HCT116 (cell line): ENCODE measurements at regions not wholly inside any gene's neighbourhood (a gene's known extent, or its start where the extent isn't known, plus 50 kb on each side); places are given as distances from the start of the nearest gene placed in this dataset.

ENCODE experiments used
- ATAC-seq: fragments of 200-7000 bp; cut with Tn5 transposase; 2 replicates; pipeline ENCODE4 v1.9.1; 2020; ENCODE audit warnings: mild to moderate bottlenecking, moderate library complexity
- BruUV-seq: library from RNA; stranded (reverse); fragments of 400-500 nt; replicated peaks from 2 replicates; lab custom pipeline; 2021; lab: Mats Ljungman, UMichigan
- CTCF ChIA-PET: fragments of 300-600 bp; sonication (Branson Sonifier 250); formaldehyde crosslinking; loops from one replicate; lab custom pipeline; 2021; ENCODE audit warnings: antibody characterized with exemption; lab: Charles Lee
- POLR2A ChIA-PET: fragments of 300-600, 350-600 bp; sonication (Branson Sonifier 250); formaldehyde crosslinking; loops from one replicate; lab custom pipeline; 2021; ENCODE audit warnings: antibody characterized with exemption; lab: Charles Lee
- RAD21 ChIA-PET, 2 experiments: fragments of 300-600 bp; sonication (Branson Sonifier 250); formaldehyde crosslinking; loops; one replicate each; lab custom pipeline; 2023; ENCODE audit warnings: low total read pairs in 2 of 2; ENCODE audit not compliant: uncharacterized antibody in 2 of 2, unreplicated experiment in 2 of 2, low non-redundant PET in 1 of 2; lab: Charles Lee
- DNase-seq: peaks from one replicate; pipeline ENCODE4 v3.0.0-alpha.2; 2010; ENCODE audit warnings: low read depth, low spot score
- H2AFZ ChIP-seq: fragments of 200-600 bp; shearing (Covaris generic), sonication (generic); 2 replicates; pipeline ENCODE4 v1.6.1; 2017; ENCODE audit warnings: low read depth, mixed run types, mixed read lengths, antibody characterized with exemption, low read length; ENCODE audit not compliant: poor library complexity, severe bottlenecking
- H3K27ac ChIP-seq: 2 replicates; pipeline ENCODE4 v1.5.1; 2012; ENCODE audit warnings: low read depth, low read length
- H3K27me3 ChIP-seq: fragments of 200-600 bp; sonication (generic); 2 replicates; pipeline ENCODE4 v1.6.1; 2016; ENCODE audit warnings: mixed run types, low read length, mixed read lengths; ENCODE audit not compliant: insufficient read depth
- H3K36me3 ChIP-seq, 2 experiments: fragments of 200-500 bp in 1 of 2; fragments of 200-600 bp in 1 of 2; sonication (Bioruptor generic) in 1 of 2; sonication (generic) in 1 of 2; 2 replicates each; pipeline versions ENCODE4 v1.5.1 to v1.6.1; 2014 to 2016; ENCODE audit warnings: low read length in 2 of 2, inconsistent platforms in 1 of 2, mixed read lengths in 1 of 2, mixed run types in 1 of 2; ENCODE audit not compliant: insufficient read depth in 2 of 2, control insufficient read depth in 1 of 2
- H3K4me1 ChIP-seq, 2 experiments: fragments of 200-600 bp in 1 of 2; sonication (generic) in 1 of 2; 2 replicates each; pipeline versions ENCODE4 v1.5.1 to v1.6.1; 2012 to 2017; ENCODE audit warnings: low read length in 2 of 2, inconsistent platforms in 1 of 2, mild to moderate bottlenecking in 1 of 2, mixed read lengths in 1 of 2, mixed run types in 1 of 2, moderate library complexity in 1 of 2; ENCODE audit not compliant: insufficient read depth in 2 of 2, control insufficient read depth in 1 of 2
- H3K4me2 ChIP-seq: fragments of 200-600 bp; sonication (generic); 2 replicates; pipeline ENCODE4 v1.6.1; 2017; ENCODE audit warnings: mixed run types, low read length, mixed read lengths
- H3K4me3 ChIP-seq, 2 experiments: fragments of 200-600 bp in 1 of 2; sonication (generic) in 1 of 2; replicated peaks in 1 of 2; 2 replicates each; pipeline ENCODE4 v1.5.1; 2011 to 2016; ENCODE audit warnings: low read length in 2 of 2, control low read depth in 1 of 2, low read depth in 1 of 2, mild to moderate bottlenecking in 1 of 2, mixed read lengths in 1 of 2, mixed run types in 1 of 2
- H3K79me2 ChIP-seq: fragments of 200-600 bp; sonication (generic); 2 replicates; pipeline ENCODE4 v1.6.1; 2017; ENCODE audit warnings: mild to moderate bottlenecking, mixed run types, low read length, moderate library complexity, mixed read lengths; ENCODE audit not compliant: insufficient read depth
- H3K9ac ChIP-seq: fragments of 200-600 bp; sonication (generic); 2 replicates; pipeline ENCODE4 v1.6.1; 2016; ENCODE audit warnings: low read length, mixed read lengths
- H3K9me2 ChIP-seq: fragments of 200-600 bp; sonication (generic), shearing (Covaris generic); 2 replicates; pipeline ENCODE4 v1.6.1; 2017; ENCODE audit warnings: mixed run types, mild to moderate bottlenecking, moderate library complexity; ENCODE audit not compliant: insufficient read depth
- H3K9me3 ChIP-seq, 2 experiments: fragments of 200-500 bp in 1 of 2; fragments of 200-600 bp in 1 of 2; sonication (Bioruptor generic) in 1 of 2; sonication (generic) in 1 of 2; 2 replicates each; pipeline ENCODE4 v1.6.1; 2014 to 2017; ENCODE audit warnings: low read length in 2 of 2, mixed read lengths in 2 of 2, inconsistent platforms in 1 of 2, low read depth in 1 of 2, mild to moderate bottlenecking in 1 of 2, mixed run types in 1 of 2, moderate library complexity in 1 of 2; ENCODE audit not compliant: control insufficient read depth in 1 of 2, insufficient read depth in 1 of 2
- H4K20me1 ChIP-seq: fragments of 200-600 bp; sonication (generic), shearing (Covaris generic); 2 replicates; pipeline ENCODE4 v1.6.1; 2017; ENCODE audit warnings: mixed run types, mild to moderate bottlenecking, moderate library complexity; ENCODE audit not compliant: insufficient read depth
- CBX3 ChIP-seq: IDR thresholded peaks from 2 replicates; pipeline ENCODE4 v1.6.1; 2012; ENCODE audit warnings: low read depth
- CEBPB ChIP-seq: IDR thresholded peaks from 2 replicates; pipeline ENCODE4 v1.6.1; 2012; ENCODE audit warnings: low read depth
- EGR1 ChIP-seq: IDR thresholded peaks from 2 replicates; pipeline ENCODE4 v1.6.1; 2012; ENCODE audit warnings: low read depth
- EZH2phosphoT487 ChIP-seq: fragments of 200-600 bp; IDR thresholded peaks from 2 replicates; pipeline ENCODE4 v1.6.1; 2018; ENCODE audit warnings: antibody characterized with exemption, borderline replicate concordance
- FOSL1 ChIP-seq: IDR thresholded peaks from 2 replicates; pipeline ENCODE4 v1.6.1; 2012; ENCODE audit warnings: low read depth
- JUND ChIP-seq: IDR thresholded peaks from 2 replicates; pipeline ENCODE4 v1.6.1; 2012
- POLR2A ChIP-seq: IDR thresholded peaks from 2 replicates; pipeline ENCODE4 v1.7.0; 2011; ENCODE audit warnings: borderline replicate concordance; ENCODE audit not compliant: insufficient read depth, insufficient read length; ENCODE audit errors: extremely low read depth
- POLR2AphosphoS5 ChIP-seq: IDR thresholded peaks from 2 replicates; pipeline ENCODE4 v1.6.1; 2011; ENCODE audit warnings: mild to moderate bottlenecking, low read depth, low read length, moderate library complexity
- SIN3A ChIP-seq: IDR thresholded peaks from 2 replicates; pipeline ENCODE4 v1.6.1; 2012; ENCODE audit warnings: low read depth
- SP1 ChIP-seq: IDR thresholded peaks from 2 replicates; pipeline ENCODE4 v1.6.1; 2012; ENCODE audit warnings: low read depth
- SRF ChIP-seq: IDR thresholded peaks from 2 replicates; pipeline ENCODE4 v1.6.1; 2012; ENCODE audit warnings: low read depth
- TCF7L2 ChIP-seq: IDR thresholded peaks from 2 replicates; pipeline ENCODE4 v1.7.0; 2011; ENCODE audit warnings: borderline replicate concordance, inconsistent platforms; ENCODE audit not compliant: insufficient read depth, insufficient read length; ENCODE audit errors: extremely low read depth
- YY1 ChIP-seq: IDR thresholded peaks from 2 replicates; pipeline ENCODE4 v1.6.1; 2011; ENCODE audit warnings: low read length, low read depth, moderate library complexity, mild to moderate bottlenecking; ENCODE audit not compliant: insufficient replicate concordance; ENCODE audit errors: extremely low read depth
- ZFX ChIP-seq: fragments of 450-650 bp; IDR thresholded peaks from 2 replicates; pipeline ENCODE4 v1.6.1; 2017
- ZNF274 ChIP-seq: fragments of 200-500 bp; sonication (Bioruptor generic); IDR thresholded peaks from 2 replicates; pipeline ENCODE4 v1.6.1; 2014; ENCODE audit warnings: mild to moderate bottlenecking, low read depth, low read length, inconsistent platforms
- intact Hi-C: fragments of 100-400 bp; cut with micrococcal nuclease; formaldehyde crosslinking; loops from 2 replicates; pipeline ENCODE4 v1.10.0; 2022
- TF ChIP-seq, protein P1 (sequence below), 3 experiments: fragments of 200-600 bp in 1 of 3; sonication (generic) in 1 of 3; IDR thresholded peaks in 2 of 3; conservative IDR thresholded peaks in 1 of 3; 2 replicates each; pipeline ENCODE4 v1.5.1; 2012 to 2017; ENCODE audit warnings: low read depth in 2 of 3, low read length in 2 of 3, antibody characterized with exemption in 1 of 3, borderline replicate concordance in 1 of 3, control low read depth in 1 of 3, mild to moderate bottlenecking in 1 of 3, mixed read lengths in 1 of 3, mixed run types in 1 of 3, moderate library complexity in 1 of 3; ENCODE audit not compliant: insufficient read depth in 1 of 3
- TF ChIP-seq, protein P2 (sequence below): IDR thresholded peaks from 2 replicates; pipeline ENCODE4 v1.6.1; 2011; ENCODE audit warnings: mild to moderate bottlenecking, low read length, moderate library complexity; ENCODE audit not compliant: insufficient replicate concordance; ENCODE audit errors: extremely low read depth
- TF ChIP-seq, protein P3 (sequence below): IDR thresholded peaks from 2 replicates; pipeline ENCODE4 v1.6.1; 2012
- TF ChIP-seq, protein P4 (sequence below): IDR thresholded peaks from 2 replicates; pipeline ENCODE4 v1.6.1; 2012; ENCODE audit warnings: low read depth

DNA sequence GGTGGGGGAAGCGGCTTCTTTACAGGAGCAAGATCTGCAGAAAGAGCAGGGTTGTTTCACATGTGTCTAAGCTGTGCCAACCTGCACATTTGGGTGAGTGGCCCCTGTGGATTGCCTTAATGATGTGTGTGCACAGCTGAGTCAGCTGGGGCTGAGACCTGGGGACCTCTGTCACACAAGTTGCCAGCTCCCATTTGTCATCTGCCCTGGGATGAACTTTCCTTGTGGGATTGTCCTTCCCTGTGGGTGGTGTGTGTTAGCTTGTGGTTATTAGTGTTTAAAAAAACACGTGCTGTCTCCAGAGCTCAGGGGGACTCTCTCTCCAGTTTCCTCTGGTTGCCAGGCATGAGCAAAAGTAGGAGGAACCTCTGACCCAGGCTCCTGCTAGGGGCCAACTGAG is 400.5 kb upstream of the CCL2 start:
- no peaks in the 10 kb centered on the region for H3K9me2 ChIP-seq
- no peaks in the 10 kb centered on the region for H3K27me3 ChIP-seq
- no peak overlapping the region for H2AFZ ChIP-seq
- no peaks in the 10 kb centered on the region for H4K20me1 ChIP-seq
- no peak overlapping the region for H3K4me3 ChIP-seq
- ATAC-seq (no peak), DNase-seq (no peak)
- H3K79me2 ChIP-seq, result no peaks in the 10 kb centered on the region
- peaks cover 0 to 8% of the 10 kb centered on the region in 2 experiments; a peak in 1 of 4 replicates for H3K9me3 ChIP-seq
- no peak overlapping the region for H3K9ac ChIP-seq
- ChIA-PET CTCF (no interaction called here), POLR2A (no interaction called here)
- TF ChIP-seq ZFX (no peak), EGR1 (no peak), EZH2phosphoT487 (no peak), POLR2AphosphoS5 (no peak), CEBPB (no peak), TCF7L2 (no peak), ZNF274 (no peak), JUND (no peak), FOSL1 (no peak), SP1 (no peak), YY1 (no peak), POLR2A (no peak), SRF (no peak), SIN3A (no peak), CBX3 (no peak)
- TF ChIP-seq, protein P1, sequence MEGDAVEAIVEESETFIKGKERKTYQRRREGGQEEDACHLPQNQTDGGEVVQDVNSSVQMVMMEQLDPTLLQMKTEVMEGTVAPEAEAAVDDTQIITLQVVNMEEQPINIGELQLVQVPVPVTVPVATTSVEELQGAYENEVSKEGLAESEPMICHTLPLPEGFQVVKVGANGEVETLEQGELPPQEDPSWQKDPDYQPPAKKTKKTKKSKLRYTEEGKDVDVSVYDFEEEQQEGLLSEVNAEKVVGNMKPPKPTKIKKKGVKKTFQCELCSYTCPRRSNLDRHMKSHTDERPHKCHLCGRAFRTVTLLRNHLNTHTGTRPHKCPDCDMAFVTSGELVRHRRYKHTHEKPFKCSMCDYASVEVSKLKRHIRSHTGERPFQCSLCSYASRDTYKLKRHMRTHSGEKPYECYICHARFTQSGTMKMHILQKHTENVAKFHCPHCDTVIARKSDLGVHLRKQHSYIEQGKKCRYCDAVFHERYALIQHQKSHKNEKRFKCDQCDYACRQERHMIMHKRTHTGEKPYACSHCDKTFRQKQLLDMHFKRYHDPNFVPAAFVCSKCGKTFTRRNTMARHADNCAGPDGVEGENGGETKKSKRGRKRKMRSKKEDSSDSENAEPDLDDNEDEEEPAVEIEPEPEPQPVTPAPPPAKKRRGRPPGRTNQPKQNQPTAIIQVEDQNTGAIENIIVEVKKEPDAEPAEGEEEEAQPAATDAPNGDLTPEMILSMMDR (IDR thresholded peaks at IDR 0.05 in 2 of 3, conservative IDR thresholded peaks at IDR 0.05 in 1 of 3; ENCODE audit: borderline replicate concordance in 1 of 3, insufficient read depth in 1 of 3, low read depth in 2 of 3, low read length in 2 of 3), result no peak
- TF ChIP-seq, protein P2, sequence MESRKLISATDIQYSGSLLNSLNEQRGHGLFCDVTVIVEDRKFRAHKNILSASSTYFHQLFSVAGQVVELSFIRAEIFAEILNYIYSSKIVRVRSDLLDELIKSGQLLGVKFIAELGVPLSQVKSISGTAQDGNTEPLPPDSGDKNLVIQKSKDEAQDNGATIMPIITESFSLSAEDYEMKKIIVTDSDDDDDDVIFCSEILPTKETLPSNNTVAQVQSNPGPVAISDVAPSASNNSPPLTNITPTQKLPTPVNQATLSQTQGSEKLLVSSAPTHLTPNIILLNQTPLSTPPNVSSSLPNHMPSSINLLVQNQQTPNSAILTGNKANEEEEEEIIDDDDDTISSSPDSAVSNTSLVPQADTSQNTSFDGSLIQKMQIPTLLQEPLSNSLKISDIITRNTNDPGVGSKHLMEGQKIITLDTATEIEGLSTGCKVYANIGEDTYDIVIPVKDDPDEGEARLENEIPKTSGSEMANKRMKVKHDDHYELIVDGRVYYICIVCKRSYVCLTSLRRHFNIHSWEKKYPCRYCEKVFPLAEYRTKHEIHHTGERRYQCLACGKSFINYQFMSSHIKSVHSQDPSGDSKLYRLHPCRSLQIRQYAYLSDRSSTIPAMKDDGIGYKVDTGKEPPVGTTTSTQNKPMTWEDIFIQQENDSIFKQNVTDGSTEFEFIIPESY, result no peak
- TF ChIP-seq, protein P3, sequence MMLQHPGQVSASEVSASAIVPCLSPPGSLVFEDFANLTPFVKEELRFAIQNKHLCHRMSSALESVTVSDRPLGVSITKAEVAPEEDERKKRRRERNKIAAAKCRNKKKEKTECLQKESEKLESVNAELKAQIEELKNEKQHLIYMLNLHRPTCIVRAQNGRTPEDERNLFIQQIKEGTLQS, result no peak
- TF ChIP-seq, protein P4, sequence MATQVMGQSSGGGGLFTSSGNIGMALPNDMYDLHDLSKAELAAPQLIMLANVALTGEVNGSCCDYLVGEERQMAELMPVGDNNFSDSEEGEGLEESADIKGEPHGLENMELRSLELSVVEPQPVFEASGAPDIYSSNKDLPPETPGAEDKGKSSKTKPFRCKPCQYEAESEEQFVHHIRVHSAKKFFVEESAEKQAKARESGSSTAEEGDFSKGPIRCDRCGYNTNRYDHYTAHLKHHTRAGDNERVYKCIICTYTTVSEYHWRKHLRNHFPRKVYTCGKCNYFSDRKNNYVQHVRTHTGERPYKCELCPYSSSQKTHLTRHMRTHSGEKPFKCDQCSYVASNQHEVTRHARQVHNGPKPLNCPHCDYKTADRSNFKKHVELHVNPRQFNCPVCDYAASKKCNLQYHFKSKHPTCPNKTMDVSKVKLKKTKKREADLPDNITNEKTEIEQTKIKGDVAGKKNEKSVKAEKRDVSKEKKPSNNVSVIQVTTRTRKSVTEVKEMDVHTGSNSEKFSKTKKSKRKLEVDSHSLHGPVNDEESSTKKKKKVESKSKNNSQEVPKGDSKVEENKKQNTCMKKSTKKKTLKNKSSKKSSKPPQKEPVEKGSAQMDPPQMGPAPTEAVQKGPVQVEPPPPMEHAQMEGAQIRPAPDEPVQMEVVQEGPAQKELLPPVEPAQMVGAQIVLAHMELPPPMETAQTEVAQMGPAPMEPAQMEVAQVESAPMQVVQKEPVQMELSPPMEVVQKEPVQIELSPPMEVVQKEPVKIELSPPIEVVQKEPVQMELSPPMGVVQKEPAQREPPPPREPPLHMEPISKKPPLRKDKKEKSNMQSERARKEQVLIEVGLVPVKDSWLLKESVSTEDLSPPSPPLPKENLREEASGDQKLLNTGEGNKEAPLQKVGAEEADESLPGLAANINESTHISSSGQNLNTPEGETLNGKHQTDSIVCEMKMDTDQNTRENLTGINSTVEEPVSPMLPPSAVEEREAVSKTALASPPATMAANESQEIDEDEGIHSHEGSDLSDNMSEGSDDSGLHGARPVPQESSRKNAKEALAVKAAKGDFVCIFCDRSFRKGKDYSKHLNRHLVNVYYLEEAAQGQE, result no peak
- TF ChIP-seq, all 23 proteins: peak for 0
- no peak overlapping the region for H3K4me2 ChIP-seq
- intact Hi-C loops, result no loop called here
- H3K4me1 ChIP-seq, result no peaks in the 10 kb centered on the region
- no peaks in the 10 kb centered on the region for H3K36me3 ChIP-seq
- H3K27ac ChIP-seq, result no peak overlapping the region
- no TSS peak for BruUV-seq
- RAD21 ChIA-PET, result no interaction called here
